ENCODE measurements at regions not wholly inside any gene's neighbourhood (a gene's known extent, or its start where the extent isn't known, plus 50 kb on each side); places are given as distances from the start of the nearest gene placed in this dataset.

DNA sequence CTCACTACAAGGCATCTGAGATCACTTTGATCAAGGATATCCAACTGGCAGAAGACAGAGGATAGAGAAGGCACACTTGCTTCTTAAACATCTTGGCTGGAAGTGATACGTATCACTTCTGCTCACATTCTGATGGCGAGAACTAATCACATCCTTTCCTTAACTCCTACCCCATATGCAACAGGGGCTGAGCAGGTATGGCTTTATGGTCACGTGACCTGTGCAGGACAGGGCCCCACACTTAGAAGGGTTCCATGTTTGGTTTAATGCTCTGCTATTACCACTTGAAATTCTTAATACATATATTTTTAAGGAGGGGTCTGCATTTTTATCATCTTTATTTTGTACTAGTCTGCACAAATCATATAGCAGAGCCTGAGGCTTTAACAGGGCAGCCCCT, 177.3 kb downstream of the SLC15A5 start:
- TF ChIP-seq, protein P1, sequence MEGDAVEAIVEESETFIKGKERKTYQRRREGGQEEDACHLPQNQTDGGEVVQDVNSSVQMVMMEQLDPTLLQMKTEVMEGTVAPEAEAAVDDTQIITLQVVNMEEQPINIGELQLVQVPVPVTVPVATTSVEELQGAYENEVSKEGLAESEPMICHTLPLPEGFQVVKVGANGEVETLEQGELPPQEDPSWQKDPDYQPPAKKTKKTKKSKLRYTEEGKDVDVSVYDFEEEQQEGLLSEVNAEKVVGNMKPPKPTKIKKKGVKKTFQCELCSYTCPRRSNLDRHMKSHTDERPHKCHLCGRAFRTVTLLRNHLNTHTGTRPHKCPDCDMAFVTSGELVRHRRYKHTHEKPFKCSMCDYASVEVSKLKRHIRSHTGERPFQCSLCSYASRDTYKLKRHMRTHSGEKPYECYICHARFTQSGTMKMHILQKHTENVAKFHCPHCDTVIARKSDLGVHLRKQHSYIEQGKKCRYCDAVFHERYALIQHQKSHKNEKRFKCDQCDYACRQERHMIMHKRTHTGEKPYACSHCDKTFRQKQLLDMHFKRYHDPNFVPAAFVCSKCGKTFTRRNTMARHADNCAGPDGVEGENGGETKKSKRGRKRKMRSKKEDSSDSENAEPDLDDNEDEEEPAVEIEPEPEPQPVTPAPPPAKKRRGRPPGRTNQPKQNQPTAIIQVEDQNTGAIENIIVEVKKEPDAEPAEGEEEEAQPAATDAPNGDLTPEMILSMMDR (IDR thresholded peaks at IDR 0.05; ENCODE audit: extremely low read depth in 1 of 2, insufficient read depth in 1 of 2, low read depth in 1 of 2, low read length in 2 of 2): no peak
- no peak for TF ChIP-seq GATA2 (IDR thresholded peaks at IDR 0.05; ENCODE audit: insufficient read depth, insufficient read length, low read depth, low read length)
- TF ChIP-seq EZH2 (IDR thresholded peaks at IDR 0.05; ENCODE audit: borderline replicate concordance, low read depth, low read length, severe bottlenecking): no peak
- no peak for TF ChIP-seq POLR2A (IDR thresholded peaks at IDR 0.05; ENCODE audit: low read depth, low read length)
